ENCODE measurements at regions not wholly inside any gene's neighbourhood (a gene's known extent, or its start where the extent isn't known, plus 50 kb on each side); places are given as distances from the start of the nearest gene placed in this dataset.
"Not testable (repeated sequence)": the region's sequence is repeated elsewhere in the genome, so short reads cannot be mapped to it uniquely, and the experiment has no call there.

- no peak for DNase-seq
Measured at GRCh38 chr4:149113804-149114430, 671.7 kb upstream of the NR3C2 start.

GRCh38 chr4:149112109-149112508 is 669.9 kb upstream of the NR3C2 start:
- peak; percentile 5 for DNase-seq

DNA sequence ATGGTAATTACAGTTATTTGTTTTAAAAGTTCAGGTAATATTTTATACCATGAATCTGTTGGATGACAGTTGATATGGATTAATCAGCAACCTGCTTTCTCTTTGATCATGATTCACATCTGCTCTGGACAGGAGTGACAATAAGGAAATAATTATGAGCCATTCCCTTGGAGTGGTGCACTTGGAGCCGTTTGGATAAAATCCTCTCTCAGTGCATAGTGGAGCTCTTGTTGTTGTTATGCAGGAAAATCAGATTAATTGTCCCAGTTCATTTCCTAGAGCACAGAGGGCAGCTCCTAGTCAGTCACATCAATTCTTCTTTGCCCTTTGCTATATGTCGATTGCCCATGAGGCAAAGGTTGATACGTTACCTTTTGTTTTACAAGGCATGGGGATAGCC is 668.3 kb upstream of the NR3C2 start:
- DNase-seq: no peak

DNA sequence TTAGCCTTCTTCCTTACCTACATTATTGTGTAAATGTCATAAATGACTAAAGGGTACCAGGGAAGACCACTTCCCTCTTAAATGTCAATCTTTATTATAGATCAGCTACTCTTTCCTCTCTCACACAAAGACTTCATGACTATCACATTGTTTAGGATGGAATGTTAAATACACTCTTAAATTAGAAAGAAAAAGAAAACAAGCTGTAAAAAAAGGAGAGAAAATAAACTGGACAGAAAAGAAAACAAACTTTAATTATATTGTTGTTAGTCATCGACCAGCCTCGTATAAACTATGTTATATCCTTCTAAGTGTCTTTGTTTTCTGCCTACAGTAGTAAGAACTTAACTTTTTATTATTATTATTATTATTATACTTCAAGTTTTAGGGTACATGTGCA is 666.4 kb upstream of the NR3C2 start:
- no peak for DNase-seq

DNA sequence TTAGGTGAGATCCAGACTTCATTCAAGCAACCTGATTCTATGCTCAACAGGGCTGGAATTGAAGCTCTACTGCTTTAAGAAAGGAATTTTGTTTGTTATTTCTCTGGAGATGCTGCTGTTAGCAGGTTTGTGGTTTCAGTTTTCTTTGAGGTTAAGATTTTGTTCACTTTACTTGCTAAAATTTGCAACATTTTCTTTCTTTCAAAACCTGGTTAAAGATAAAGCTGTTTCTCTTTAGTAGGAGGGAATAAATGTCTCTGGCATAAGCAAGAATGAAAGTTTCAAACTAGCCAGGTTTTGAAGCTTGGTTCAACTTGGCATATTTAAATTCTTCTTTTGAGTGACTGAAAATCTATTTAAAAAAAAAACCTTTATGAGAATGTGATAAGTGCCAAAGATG is 660.6 kb upstream of the NR3C2 start:
- DNase-seq: no peak

DNA sequence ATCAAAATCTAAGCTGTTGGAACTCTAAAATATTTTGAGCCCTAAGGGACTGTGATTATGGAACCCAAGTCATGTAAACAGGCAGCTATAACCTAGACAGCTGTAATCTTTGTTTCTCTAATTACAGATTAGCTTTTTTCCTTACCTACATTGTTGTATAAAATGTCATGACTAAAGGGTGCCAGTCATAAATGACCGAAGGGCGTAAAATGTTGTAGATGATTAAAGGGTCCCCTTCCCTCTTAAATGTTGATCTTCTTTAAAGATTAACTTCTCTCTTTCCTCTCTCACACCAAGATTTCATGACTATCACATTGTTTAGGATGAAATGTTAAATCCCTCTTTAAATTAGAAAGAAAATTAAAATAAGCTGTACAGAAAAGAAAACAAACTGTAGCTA is 659.4 kb upstream of the NR3C2 start:
- no peak for DNase-seq

GRCh38 chr4:149095811-149096210 is 653.6 kb upstream of the NR3C2 start:
- no peak for DNase-seq

GRCh38 chr4:149095001-149095400 is 652.8 kb upstream of the NR3C2 start:
- DNase-seq: no peak

DNA sequence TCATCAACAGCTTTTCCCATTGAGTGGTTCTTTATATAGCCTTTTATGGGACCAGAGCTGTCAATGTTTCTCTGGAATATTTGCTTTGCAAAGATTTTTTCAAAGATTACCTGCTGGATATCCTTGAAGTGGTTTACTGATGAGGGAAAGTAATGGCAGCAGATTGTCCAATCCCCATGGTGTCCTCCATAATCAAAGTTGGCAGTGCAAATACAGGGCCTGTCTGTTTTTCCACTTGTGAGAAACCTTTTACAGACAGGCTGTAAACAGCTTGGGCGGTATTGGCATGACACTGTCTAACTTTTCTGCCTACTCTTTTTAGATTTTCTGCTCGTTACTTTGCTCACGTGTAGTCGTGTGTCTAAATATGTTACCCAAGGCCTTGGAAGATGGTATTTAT is 641.9 kb upstream of the NR3C2 start:
- DNase-seq: no peak

- DNase-seq: no peak
Measured at GRCh38 chr4:149077181-149077580, 635.0 kb upstream of the NR3C2 start.

DNA sequence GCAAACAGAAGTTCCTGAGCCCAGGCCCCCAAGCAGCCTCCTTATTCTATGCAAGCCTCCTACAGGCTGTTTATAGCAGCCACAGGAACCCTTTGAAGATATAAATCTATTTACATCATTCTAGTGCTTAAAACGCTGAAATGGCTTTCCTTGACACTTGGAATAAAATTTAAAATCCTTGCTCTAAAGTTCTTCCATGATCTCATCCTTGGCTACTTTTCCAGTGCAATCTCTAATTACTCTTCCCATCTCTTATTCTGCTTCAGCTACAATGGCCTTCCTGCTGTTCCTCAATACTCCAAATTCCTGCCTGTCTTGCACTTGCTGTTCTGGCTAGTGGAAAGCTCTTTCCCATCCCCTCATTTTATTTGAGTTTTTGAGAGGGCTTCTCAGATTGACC is 634.2 kb upstream of the NR3C2 start:
- no peak for DNase-seq

DNA sequence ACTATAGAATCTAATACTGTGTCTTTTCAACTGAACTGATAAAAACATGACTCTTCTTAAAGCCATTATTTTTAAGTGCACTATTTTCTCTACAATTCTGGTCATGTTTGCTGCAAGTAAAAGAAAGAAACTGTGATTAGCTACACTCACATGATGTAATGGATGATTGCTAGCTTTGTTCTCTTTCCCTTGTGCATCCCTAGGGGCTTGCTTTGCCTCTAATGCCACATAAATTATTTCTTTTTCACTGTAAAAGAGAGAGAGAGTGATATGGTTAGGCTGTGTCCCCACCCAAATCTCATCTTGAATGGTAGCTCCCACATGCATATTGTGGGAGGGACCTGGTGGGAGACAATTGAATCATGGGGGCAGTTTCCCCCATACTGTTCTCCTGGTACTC is 630.2 kb upstream of the NR3C2 start:
- no peak for DNase-seq

DNA sequence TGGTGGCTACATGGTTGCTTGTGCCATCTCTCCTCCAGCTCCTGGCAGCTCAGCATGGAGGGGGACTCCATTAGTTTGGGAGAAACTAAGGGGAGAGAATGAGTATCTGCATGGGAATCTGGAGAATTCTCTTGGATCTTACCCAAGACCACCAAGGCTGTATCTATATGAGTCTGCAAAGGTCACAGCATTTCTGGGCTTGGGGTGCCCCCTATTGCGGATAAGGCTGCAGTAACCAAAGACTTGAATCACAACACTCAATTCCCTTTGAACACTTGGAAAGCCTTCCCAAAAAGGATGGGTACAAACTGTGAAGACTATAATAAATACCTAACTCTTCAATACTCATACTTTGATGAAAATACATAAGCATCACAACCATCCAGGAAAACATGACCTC is 623.5 kb upstream of the NR3C2 start:
- DNase-seq: no peak

DNA sequence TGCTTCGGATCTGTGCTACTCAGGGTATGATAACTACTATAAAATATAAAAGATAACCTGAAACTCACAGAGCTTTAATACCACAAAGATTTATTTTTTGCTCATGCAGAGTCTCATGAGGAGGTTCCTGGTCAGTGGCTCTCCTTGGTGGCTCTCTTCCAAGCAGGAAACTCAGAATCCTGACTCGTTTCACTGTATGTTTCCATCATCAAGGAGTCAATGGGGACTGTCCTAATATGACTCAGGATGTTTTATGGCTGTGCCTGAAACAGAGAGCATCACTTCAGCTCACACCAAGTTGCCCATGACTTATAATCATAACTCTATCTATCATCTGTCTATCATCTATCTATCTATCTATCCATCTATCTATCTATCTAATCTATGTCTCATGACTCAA is 620.8 kb upstream of the NR3C2 start:
- no peak for DNase-seq

DNA sequence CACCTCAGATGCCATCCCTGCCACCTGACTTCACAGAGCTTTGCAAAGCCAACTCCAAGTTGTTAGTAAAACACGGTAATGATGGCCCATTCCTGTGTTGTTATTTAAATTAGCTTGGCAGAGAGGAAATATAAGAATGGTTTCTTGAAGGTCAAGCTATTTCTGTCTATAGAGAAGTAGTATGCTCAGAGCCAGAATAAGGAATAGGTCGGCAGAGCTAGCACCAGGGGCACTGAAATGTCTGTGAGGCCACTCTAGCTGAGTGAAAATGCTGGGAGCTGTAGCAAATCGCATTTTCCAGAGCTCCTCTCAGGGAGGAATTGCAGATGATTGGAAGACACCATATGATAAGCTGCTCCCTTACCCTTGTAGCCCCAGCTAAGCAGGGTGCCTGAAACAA is 615.4 kb upstream of the NR3C2 start:
- DNase-seq: no peak

DNA sequence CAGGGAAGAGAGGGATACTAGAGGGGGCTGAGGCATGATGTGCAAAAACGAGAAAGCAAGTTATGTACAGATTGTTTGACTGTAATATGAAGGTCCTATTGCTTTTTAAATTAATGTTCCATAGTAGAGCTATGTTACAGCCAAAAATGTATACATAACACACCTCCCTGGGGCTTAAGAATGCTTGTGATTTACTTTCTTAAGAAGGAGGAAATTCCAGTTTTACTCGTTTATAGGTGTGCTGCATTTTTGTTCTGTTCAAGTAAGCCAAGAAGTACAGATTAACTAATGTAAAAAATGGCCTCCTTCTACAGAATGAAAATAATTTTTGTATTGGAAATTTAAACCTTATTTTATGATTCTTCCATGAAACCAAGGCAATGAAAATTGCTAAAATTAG is 614.4 kb upstream of the NR3C2 start:
- DNase-seq: no peak

DNA sequence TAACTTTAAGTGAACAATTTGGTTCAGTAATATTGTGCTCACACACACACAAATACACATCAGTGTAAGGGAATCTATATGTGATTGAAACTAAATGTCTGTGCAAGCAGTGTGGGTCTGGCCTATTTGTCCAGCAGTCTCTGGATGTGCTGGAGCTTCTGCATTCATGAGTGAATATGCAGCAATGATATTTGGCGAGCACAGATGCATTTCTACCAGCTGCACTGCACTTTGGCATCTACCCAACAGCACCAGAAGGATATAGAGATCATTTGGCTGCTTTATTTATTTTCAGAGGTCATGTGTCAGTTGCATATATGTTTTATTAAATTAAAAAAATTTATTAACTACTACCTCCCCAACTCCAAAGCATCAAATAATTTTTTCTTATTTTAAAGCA is 613.4 kb upstream of the NR3C2 start:
- DNase-seq: no peak

GRCh38 chr4:149050840-149051239 is 608.6 kb upstream of the NR3C2 start:
- no peak for DNase-seq

GRCh38 chr4:149048451-149049143 is 606.4 kb upstream of the NR3C2 start:
- DNase-seq: no peak

DNA sequence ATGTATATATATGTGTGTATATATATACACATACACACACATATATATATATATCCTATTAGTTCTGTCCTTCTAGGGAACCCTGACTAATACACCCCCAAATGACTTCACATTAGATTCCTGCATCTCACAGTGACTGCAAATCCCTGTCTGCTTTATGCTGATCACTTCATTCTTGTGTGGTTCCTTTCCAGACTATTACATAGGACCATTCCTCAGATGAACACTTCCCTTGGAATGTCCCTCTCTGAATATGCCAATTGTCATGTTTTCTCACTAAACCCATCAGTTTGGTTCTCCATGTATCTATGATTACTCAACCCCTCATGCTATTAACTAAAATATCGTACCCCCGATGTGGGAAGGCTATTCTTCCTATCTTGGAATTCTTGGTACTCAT is 605.2 kb upstream of the NR3C2 start:
- no peak for DNase-seq

DNA sequence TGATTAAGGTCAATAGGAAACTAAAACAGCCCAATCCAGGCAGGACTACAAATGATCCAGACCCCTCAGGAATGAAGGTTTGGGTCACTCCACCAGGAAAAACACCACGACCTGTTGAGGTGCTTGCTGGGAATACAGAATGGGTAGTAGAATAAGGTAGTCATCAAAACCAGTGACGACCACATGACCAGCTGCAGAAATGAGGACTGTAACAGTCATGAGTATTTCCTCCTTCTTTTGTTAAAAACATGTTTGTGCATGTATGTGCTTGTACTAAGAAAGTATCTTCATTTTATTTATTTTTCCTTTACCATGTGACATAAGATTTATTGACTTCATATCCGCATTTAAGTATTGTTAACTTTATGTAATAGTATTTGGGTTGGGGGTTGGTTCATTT is 603.5 kb upstream of the NR3C2 start:
- DNase-seq: no peak

DNA sequence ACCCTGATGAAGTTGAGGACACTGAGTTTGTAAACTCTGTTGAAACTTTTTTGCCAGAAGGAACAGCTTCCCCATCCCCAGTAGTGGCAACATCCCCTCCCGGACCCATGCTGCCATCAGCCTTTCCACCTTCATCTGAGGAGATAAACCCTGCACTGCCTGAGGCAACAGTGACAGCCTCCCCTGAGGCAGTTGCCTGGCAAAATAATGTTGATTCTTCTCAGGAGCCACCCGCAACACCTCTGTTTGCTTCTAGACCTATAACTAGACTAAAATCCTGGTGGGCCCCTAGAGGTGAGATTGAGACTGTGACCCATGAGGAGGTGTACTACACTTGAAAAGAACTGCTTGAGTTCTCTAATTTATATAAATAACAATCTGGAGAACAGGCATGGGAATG is 597.6 kb upstream of the NR3C2 start:
- not testable (repeated sequence) for DNase-seq

- DNase-seq: peak; percentile 67
Measured at GRCh38 chr4:149031399-149031798, 589.2 kb upstream of the NR3C2 start.

GRCh38 chr4:149029056-149029651 is 586.9 kb upstream of the NR3C2 start:
- peak; percentile 82 for DNase-seq

DNA sequence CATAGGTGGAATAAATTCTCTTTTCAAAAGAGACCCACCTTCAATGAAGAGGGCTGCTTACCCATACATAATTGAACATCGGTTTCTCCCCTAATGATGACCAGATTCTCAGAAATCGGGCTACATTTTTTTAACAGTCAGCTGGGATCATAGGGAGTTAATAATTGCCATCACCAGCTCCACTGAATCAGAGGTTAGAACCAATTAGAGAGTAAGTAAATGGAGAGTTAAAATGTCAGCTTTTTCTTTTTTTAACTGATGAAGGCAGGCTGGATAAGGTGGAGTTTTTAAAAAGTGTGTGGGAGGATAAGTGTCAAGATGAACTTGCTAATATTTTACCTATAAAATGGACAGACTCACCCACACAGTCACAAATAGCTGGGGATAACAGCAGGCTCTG is 584.5 kb upstream of the NR3C2 start:
- no peak for DNase-seq
